GM18498 (cell line): ENCODE measurements at regions not wholly inside any gene's neighbourhood (a gene's known extent, or its start where the extent isn't known, plus 50 kb on each side); places are given as distances from the start of the nearest gene placed in this dataset.
"Not testable (repeated sequence)": the region's sequence is repeated elsewhere in the genome, so short reads cannot be mapped to it uniquely, and the experiment has no call there.

Experiments used
- ATAC-seq: cut with Tn5 transposase; IDR thresholded peaks from one replicate; pipeline ENCODE4 v1.9.1; 2021; ENCODE audit warnings: mild to moderate bottlenecking, moderate library complexity; ENCODE audit not compliant: unreplicated experiment

DNA sequence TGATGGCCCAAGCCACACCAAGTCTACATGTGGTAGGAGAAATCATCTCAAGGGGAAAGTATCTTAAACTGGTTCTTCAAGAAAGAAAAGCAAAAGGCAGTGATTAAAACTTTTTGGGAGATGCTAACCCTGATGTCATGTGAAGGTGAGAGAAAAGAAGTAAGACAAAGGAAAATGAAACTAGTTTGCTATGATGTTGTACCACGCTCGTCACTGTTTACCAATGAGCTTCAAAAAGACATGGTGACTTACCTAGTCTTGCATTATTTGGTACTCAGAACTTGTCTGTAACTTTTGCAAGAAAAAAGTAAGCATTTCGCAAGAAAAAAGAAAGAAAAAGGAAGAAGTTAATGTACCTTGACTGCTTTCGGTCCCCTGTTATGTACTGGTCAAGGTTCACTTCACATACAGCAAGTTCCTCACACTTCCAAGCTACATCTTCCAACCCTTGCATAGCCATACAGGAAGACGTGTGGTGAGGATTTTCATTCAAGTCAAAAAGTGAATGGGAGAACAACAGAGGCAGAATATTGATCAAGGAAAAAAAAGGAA, 739.3 kb downstream of the NR2F1-AS1 start:
- no peak for ATAC-seq

DNA sequence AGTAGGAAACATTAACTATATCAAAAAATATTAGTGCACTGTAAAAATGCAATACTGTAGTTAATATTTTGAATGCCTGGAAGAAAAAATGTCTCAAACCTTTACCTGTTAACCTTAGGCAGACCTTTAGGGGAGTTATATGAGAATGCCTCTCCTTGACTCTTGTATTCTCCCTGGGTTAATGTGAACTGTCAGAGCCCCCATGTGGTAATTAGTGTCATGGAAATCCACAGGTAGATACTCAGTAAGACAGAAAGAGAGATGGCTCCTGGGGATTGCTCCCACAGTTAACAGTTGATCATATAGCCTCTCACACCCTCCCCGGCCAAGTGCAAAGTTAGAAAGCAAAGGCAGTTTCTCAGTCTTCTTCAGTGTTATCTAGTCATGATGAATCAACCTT, 742.8 kb downstream of the NR2F1-AS1 start:
- ATAC-seq: no peak

DNA sequence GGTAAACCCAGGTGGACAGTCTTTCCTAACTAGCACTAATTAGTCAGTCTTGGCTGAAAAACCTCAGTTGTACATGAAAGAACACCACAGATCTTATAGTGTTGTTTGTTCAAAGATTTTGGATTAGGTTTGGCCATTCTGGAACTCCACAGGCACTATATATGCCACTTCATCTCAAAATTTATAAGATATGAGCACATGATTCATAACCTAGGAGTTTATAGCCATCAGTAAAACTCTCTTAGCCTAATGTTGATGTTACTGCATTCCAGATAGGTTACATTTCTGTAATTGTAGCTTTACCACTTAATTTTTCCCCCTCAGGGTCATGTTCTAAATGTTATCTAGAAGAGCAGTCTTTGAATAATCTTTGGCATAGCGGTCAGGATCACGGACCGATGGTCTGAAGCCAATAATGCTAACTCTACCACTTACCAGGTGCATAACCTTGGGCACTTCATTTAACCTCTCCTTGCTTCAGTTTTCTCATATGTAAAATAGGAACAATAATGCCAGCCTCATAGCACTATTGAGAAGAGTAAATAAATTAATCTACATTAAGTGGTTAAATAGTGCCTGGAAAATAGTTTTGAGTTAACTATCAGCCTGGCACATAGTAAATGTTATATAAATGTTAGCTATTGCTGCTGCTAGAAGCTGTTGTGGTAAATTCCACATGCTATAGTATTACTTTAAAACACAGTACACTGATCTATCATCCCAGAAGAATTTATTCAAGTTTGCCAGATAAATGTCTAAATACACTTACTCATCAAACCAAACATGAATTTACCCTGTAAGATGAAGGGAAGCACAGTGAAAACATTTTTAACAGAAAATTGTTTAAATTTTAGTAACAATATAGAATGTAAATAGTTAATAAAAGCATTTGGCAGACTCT, 743.9 kb downstream of the NR2F1-AS1 start:
- ATAC-seq: no peak

DNA sequence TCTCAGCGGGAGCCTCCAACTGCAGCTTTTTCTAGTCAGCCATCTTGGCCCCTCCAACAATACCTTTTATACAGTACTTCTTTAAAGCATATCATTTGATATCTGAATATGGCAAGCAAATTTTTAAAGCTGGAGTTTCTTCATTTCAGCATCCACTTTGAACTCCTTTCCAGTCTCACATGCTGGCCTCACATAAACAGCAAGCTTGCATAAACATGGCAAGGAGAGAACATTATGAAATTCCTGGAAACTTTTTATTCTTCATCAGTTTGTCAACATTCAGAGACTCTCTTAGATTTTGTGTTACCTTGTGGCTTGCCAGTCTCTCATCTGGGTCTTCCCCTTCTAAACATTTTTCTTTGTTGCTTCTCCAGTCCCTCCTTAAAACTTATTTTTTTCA, 745.3 kb downstream of the NR2F1-AS1 start:
- ATAC-seq: no peak

DNA sequence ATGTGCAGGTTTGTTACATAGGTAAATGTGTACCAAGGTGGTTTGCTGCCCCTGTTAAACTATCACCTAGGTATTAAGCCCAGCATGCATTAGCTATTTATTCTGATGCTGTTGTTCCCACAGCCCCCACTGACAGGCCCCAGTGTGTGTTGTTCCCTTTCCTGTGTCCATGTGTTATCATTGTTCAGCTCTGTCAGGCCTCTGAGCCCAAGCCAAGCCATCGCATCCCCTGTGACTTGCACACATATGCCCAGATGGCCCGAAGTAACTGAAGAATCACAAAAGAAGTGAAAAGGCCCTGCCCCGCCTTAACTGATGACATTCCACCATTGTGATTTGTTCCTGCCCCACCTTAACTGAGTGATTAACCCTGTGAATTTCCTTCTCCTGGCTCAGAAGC, 757.5 kb downstream of the NR2F1-AS1 start:
- ATAC-seq: not testable (repeated sequence)

DNA sequence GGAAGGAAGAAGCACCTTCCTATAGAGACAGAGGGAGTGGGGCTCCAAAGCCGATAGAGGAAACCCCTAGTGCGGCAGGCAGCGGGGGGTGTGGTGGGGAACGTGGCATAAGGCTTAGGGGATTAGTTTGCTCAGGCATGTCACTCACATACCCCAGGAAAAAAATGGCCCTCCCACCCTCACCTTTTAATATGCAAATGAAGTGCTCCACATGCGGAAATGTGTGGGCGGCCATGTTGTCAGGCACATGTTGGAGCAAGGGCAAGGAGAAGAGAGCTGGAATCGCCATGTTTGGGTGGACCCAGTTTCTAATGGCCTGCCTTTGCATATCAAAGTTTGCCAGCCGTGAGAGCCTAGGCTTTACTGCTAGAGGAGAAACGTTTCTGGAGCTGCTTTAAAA, 758.8 kb downstream of the NR2F1-AS1 start:
- ATAC-seq: no peak

DNA sequence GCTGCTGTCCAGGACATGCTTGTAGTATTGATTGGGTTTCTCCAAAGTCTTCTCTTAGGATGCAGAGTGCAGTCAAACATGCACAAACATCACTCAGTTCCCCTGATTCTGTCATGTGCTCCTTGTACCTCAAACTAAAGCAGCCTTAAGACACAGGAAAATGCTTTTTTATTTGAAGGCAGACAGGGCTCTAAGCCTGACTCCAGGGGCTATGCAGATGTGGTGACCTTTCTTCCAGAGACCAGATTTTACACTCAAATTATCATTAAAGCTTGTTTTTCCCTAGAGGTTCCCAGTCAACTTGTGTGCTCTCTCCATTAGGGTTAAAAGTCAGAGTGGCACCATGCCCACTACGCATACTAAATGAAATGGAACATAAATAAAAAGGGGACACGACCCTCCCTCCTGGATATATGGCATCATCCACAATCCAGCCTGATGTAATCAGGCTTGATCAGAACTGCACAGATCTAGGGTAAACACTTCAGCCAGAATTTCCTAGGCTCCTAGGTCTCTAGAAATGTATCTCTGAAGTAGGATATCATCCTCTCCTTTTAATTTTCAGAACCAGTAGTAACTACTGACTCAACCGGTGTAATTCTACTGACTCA, 771.1 kb downstream of the NR2F1-AS1 start:
- no peak for ATAC-seq

DNA sequence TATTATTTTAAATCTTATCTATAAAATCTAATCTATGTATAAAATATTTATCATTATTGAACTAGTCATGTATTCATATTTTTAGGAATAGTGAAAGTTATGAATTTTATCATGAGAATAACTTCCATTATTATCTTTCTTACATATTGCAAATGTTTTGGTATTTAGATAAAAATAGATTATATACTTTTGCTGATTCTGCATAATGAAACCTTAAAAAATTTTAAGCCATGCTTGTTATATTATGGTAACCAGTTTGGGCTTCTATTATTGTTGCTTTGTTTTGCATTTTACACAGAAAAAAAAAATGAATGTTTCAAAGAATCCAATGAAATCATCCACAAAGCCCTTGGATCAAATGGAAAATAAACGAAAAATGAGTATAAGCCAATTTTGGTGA, 772.5 kb downstream of the NR2F1-AS1 start:
- no peak for ATAC-seq

DNA sequence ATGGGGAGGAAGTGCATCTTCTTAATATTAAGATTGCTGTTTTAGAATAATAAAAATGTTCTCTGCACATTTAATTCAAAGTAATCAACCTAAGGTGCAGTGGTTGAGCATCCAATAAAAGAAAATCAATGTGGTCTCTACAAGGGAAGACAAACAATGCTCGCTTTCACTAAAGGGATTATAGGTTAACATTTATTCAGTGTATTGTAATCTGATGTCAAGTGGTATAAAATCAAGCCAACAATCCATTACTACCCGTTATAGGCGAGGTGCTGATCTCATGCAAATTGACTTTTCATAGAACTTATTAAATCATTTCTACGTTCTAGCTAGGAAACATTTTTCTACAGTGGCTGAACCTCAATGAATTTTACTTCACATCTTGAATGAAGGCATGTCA, 773.9 kb downstream of the NR2F1-AS1 start:
- no peak for ATAC-seq

DNA sequence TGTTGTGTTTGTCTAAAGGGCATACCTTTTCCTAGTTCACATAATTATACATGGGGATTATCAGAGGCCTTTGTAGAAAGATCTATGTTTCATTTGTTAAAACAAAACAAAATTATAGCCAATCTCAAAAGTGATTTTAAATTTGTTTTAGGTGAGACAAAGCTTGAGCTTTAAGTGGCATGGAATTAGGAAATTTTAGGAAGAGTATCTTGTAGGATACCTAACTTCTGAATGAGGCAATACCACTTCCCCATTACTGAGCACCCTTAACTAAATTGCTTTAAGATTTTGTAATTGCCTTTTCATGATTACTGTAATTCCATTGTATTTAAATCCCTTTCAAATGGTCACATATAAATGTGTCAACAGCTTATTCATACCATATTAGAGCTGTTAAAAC, 775.6 kb downstream of the NR2F1-AS1 start:
- no peak for ATAC-seq

DNA sequence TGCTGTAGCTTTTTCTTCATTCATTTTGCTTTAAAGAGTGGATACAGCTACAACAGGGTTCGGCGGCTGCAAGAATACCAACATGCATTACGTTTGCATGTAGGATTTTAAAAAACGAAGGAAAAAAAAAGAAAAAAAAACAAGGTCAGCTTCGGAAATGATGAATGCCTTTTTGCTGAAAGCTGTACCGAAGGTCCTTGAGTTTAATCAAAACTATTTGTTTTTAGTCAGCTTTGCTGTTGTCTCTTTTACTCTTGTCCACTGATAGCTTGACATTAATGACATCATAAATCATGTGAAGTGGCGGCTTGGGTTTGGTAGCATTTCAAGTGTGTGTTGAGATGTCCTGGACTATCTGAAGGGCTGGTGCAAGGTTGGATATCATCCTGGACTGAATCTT, 779.1 kb downstream of the NR2F1-AS1 start:
- ATAC-seq: no peak

DNA sequence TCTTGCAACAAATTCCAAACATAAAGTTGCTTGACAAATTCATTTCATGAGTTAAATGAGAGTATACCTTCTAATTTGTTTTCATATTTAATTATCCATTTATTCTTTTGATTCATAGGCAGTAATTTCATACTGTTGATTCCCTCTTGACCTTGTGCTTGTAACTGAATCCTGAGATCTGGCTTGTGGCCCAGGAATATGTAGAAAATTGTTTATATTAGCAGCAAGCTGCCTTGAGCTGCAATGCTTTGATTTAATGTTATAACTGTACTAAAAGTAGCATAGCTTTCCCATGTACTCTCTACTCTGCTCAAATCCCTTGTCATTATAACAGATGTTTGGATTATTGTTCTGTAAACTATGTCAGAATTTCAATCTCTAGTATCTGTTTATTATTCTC, 780.7 kb downstream of the NR2F1-AS1 start:
- ATAC-seq: no peak

DNA sequence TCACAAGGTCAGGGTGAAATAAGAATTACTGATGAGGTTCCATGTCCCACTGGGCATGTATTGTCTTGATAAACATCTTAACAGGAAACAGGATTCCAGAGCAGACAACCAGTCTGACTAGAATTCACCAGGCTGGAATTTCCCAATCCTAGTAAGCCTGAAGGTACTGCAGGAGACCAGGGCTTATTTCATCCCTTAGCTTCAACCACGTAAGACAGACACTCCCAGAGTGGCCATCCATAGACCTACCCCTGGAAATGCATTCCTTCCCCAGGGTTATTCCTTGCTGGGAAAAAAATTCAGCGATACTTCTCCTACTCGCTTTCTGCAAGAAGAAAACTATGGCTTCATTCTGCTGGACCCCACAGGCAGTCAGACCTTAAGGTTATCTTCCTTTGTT, 785.4 kb downstream of the NR2F1-AS1 start:
- ATAC-seq: no peak

DNA sequence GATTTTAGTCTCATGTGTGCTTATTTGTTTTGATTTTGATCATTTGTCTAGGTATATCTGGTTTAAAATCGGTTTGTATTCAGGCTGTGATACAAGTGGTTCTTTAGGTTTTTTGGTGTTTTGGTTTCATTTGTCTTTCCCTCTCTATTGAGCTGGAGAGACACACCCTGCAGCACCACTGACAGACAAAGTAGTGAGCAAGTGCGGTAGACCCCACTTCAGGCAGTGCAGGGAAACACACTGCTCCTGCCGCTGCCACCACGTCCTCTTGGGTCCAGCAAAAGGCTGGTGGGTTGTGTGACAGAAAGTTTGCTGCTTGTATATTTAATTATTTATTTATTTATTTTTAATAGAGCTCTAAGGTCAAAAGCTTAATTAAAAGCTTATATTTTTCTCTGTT, 801.0 kb downstream of the NR2F1-AS1 start:
- ATAC-seq: no peak

DNA sequence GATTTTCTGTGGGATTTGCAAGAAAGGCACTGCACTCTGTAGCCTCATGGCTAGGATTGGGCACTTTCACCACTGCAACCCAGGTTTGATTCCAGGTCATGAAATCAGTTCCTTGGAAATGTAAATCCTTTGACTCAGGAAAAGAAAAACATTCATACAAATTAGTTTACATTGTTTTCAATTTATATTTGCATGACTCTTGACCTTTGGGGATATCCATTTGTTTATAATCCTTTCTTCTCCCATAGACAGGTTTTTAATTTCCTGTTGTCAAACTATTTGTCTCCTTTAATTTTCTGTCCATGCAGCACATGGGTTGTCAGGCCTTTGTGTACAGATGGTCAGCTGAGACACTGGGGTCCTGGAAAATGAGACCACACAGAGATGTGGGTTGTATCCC, 801.5 kb downstream of the NR2F1-AS1 start:
- ATAC-seq: no peak

DNA sequence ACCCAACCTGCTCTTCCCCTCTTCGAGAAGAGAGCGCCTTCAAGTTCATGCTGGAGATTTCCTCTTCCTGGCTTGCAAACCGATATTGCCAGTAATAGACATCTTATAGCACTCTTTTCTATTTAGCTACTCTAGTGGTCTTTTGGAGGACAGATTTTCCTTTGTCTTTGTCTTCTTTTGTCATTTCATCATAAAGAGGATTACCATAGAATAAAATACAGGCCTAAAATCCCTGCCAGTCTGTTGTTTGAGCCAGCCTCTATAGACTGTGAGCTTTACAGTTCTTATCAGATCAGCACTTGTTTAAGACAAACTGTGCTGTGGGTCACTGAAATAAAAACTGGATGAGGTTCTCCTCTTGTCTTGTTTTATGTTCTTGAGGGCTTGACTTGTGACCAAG, 802.8 kb downstream of the NR2F1-AS1 start:
- no peak for ATAC-seq

DNA sequence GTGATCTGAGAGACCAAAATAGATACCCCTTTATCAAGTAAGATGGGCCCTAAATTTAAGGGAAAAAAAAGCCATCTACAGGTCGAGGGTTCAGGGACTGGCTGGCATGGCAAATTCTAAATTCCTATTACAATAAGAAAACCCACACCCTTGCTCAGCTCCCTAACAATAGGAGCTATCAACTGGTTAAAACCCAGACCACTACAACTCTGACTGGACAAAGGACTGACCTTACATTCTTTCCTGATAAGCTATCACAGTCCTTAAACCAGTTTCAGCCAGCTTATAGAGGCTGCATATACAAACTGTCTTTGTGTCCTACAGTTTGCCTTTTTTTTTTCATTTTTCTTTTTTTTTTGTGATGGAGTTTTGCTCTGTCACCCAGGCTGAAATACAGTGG, 803.6 kb downstream of the NR2F1-AS1 start:
- no peak for ATAC-seq

DNA sequence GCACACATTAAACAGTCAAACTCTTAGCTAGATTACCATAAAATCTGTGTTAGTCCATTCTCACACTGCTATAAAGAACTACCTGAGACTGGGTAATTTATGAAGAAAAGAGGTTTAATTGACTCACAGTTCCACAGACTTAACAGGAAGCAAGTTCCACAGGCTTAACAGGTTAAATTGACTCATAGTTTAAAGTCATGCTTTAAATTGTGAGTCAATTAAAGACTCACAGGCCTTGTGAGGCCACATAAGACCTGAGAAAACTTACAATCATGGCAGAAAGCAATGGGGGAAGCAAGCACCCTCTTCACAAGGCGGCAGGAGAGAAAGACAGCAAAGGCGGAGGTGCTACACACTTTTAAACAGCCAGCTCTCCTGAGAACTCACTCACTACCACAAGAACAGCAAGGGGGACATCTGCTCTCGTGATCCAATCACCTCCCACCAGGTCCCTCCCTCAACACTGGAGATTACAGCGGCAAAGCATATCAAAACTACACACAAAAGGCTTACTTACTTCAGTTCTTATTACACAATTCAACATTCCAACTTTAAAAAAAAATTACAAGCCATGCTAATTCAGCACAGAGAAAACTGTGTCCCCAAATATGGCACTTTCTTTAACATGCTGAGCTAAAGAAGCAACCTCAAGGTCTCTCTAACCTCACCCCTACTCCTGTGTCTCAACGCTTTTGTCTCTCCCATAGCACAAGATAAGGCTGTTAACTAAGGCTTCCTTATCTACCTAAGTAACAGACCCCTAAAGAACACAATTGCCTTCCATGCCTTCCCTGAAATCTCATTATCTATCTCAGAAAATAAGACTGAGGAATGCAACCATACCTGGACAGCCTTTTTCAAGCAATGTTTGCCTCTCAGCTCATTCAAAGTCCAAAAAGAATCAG, 805.1 kb downstream of the NR2F1-AS1 start:
- ATAC-seq: no peak

DNA sequence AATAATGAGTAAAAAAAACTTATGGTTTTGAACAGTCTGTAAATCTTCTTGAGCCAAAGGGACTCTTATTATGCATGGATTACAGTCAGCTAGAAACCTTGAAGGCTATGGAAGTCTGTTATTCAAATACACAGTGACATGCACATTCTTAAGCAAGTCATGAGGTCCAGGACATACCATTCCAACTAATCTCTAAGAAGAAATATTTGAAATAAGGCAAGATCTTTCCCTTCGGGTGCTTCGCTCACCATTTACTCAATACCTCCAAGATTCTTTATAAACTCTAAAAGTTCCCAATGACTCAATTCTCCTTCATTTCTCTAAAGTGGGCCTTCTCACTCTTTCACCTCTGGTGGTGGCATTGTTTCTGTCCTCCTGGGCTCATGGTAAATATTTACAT, 811.0 kb downstream of the NR2F1-AS1 start:
- ATAC-seq: no peak

DNA sequence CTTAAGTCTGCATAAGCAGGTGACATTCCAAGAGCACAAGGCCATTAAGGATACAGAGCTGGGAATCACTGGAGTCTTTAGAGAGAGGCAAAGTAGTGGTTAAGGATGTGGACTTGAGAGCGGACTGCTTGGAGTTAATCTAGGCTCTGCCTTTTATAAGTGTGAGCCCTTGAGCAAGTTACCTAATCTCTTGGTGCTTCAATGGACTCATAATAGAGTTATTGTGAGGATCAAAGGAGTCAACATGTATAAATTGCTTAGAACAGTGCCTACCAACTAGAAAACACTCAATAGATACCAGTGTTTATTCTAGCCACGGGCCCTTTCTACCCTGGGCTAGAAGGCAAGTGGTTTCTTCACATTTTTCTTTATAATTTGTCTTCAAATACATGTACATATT, 819.4 kb downstream of the NR2F1-AS1 start:
- ATAC-seq: no peak

DNA sequence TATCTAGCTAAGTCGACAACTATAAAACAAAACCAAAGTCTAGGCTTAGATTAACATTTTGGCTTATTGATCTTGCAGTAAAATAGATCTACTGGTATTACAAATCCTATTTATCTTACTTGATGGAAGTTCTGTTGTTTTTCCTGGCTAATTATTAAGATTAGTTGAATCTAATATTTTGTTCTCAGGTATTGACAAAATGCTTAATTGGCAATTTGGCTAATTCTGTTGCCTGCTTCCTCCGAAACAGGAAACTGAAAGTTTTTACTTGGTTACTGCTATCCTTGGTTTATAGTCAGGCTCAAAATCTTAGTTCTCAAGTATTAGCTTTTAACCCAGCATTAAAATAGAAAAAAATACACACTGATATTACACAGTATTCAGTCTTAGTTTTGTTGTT, 820.5 kb downstream of the NR2F1-AS1 start:
- no peak for ATAC-seq
